HepG2 (cell line): ENCODE measurements at regions not wholly inside any gene's neighbourhood (a gene's known extent, or its start where the extent isn't known, plus 50 kb on each side); places are given as distances from the start of the nearest gene placed in this dataset.

Source experiments
- ATAC-seq: fragments of 200-7000 bp; cut with Tn5 transposase; 3 replicates; pipeline ENCODE4 v1.9.1; 2020; ENCODE audit warnings: mild to moderate bottlenecking, moderate library complexity
- BruUV-seq: library from RNA; stranded (reverse); fragments of 400-500 nt; replicated peaks from 2 replicates; lab custom pipeline; 2021; lab: Mats Ljungman, UMichigan
- CTCF ChIA-PET: fragments of 300-600 bp; formaldehyde crosslinking; extraction: SDS; loops from one replicate; lab custom pipeline; 2021; ENCODE audit warnings: low total read pairs, inconsistent platforms, low intra/inter-chr PET ratio; lab: Yijun Ruan, JAX
- POLR2A ChIA-PET: fragments of 350-600 bp; sonication (Branson Sonifier 250); formaldehyde crosslinking; loops from one replicate; lab custom pipeline; 2020; ENCODE audit warnings: antibody characterized with exemption, inconsistent platforms; lab: Yijun Ruan, JAX
- DNase-seq: peaks from one replicate; pipeline ENCODE4 v3.0.0-alpha.2; 2015; ENCODE audit warnings: low spot score
- FAIRE-seq: peaks from 3 replicates; lab custom pipeline; 2011; peaks lifted over from hg19 to GRCh38; lab: Jason Lieb, UNC
- H2AFZ ChIP-seq: one replicate; pipeline ENCODE4 v1.6.1; 2011; ENCODE audit warnings: low read length, inconsistent platforms
- H3K27ac ChIP-seq: fragments of 300-600 bp; 3 replicates; pipeline ENCODE4 v1.8.0; 2011; ENCODE audit warnings: mixed run types, mild to moderate bottlenecking, mixed read lengths, low read length, inconsistent platforms; ENCODE audit not compliant: insufficient read depth; ENCODE audit errors: extremely low read length
- H3K27me3 ChIP-seq, 2 experiments: fragments of 200-600 bp in 1 of 2; 2 replicates in 1 of 2; 3 replicates in 1 of 2; pipeline versions ENCODE4 v1.6.0 to v1.8.0; 2011; ENCODE audit warnings: low read length in 2 of 2, mild to moderate bottlenecking in 2 of 2, moderate library complexity in 2 of 2, inconsistent platforms in 1 of 2; ENCODE audit not compliant: insufficient read depth in 2 of 2, control insufficient read depth in 1 of 2
- H3K36me3 ChIP-seq, 2 experiments: fragments of 200-600 bp in 1 of 2; replicated peaks in 1 of 2; 2 replicates in 1 of 2; 3 replicates in 1 of 2; pipeline versions ENCODE4 v1.5.1 to v1.8.0; 2011; ENCODE audit warnings: low read length in 2 of 2, inconsistent platforms in 1 of 2; ENCODE audit not compliant: insufficient read depth in 2 of 2, control insufficient read depth in 1 of 2
- H3K4me1 ChIP-seq: 2 replicates; pipeline ENCODE4 v1.5.1; 2012; ENCODE audit warnings: low read length, inconsistent platforms; ENCODE audit not compliant: insufficient read depth
- H3K4me2 ChIP-seq: 2 replicates; pipeline ENCODE4 v1.6.0; 2011; ENCODE audit warnings: low read depth, low read length, inconsistent platforms
- H3K4me3 ChIP-seq, 3 experiments: fragments of 200-600 bp in 1 of 3; sonication (generic), shearing (Covaris generic) in 1 of 3; replicated peaks in 1 of 3; 2 replicates each; pipeline ENCODE4 v1.5.1; 2011 to 2016; ENCODE audit warnings: low read length in 3 of 3, inconsistent platforms in 2 of 3, low read depth in 2 of 3, mild to moderate bottlenecking in 2 of 3, control low read depth in 1 of 3, mixed read lengths in 1 of 3; ENCODE audit not compliant: insufficient read depth in 1 of 3
- H3K79me2 ChIP-seq: one replicate; pipeline ENCODE4 v1.6.1; 2011; ENCODE audit warnings: low read length, inconsistent platforms; ENCODE audit not compliant: insufficient read depth
- H3K9ac ChIP-seq: 2 replicates; pipeline ENCODE4 v1.6.0; 2011; ENCODE audit warnings: mild to moderate bottlenecking, low read depth, low read length, inconsistent platforms; ENCODE audit not compliant: insufficient read depth
- H3K9me3 ChIP-seq: 2 replicates; pipeline ENCODE4 v1.5.1; 2012; ENCODE audit warnings: mild to moderate bottlenecking, low read length
- H4K20me1 ChIP-seq: 2 replicates; pipeline ENCODE4 v1.6.0; 2011; ENCODE audit warnings: inconsistent platforms, mild to moderate bottlenecking, low read length, moderate library complexity; ENCODE audit not compliant: insufficient read depth
- CCAR2 ChIP-seq: fragments of 200-400 bp; formaldehyde crosslinking; optimal IDR thresholded peaks from 2 replicates; pipeline ENCODE3; 2018; ENCODE audit warnings: low read depth, mild to moderate bottlenecking, low read length, moderate library complexity
- GLI4 ChIP-seq: sonication (generic); formaldehyde crosslinking; IDR thresholded peaks from 2 replicates; pipeline ENCODE4 v1.5.1; 2020; ENCODE audit warnings: missing genetic modification reagents, mild to moderate bottlenecking, moderate library complexity, borderline replicate concordance
- IRX3 ChIP-seq: sonication (generic); formaldehyde crosslinking; IDR thresholded peaks from 2 replicates; pipeline ENCODE4 v1.8.1; 2023; ENCODE audit warnings: mild to moderate bottlenecking, low read depth, missing genetic modification reagents, borderline replicate concordance
- NFE2L2 ChIP-seq: fragments of 150-350 bp; IDR thresholded peaks from 2 replicates; pipeline ENCODE4 v1.6.1; 2014; ENCODE audit warnings: low read length
- NR3C1 ChIP-seq: sonication (generic); formaldehyde crosslinking; IDR thresholded peaks from 2 replicates; pipeline ENCODE4 v1.4.0; 2020; ENCODE audit warnings: missing genetic modification reagents
- PRDM15 ChIP-seq: sonication (generic); formaldehyde crosslinking; IDR thresholded peaks from 2 replicates; pipeline ENCODE4 v1.4.0; 2020; ENCODE audit warnings: missing genetic modification reagents
- PRPF4 ChIP-seq: fragments of 200-400 bp; formaldehyde crosslinking; IDR thresholded peaks from 2 replicates; pipeline ENCODE4 v1.6.1; 2016; ENCODE audit warnings: low read length, low read depth; ENCODE audit not compliant: poor library complexity, severe bottlenecking
- SP4 ChIP-seq: sonication (generic); formaldehyde crosslinking; IDR thresholded peaks from 2 replicates; pipeline ENCODE4 v1.8.1; 2023; ENCODE audit warnings: mild to moderate bottlenecking, missing genetic modification reagents
- SUZ12 ChIP-seq: fragments of 150-350 bp; IDR thresholded peaks from 2 replicates; pipeline ENCODE4 v1.6.1; 2014; ENCODE audit warnings: low read depth, low read length
- TBL1XR1 ChIP-seq: fragments of 150-350 bp; IDR thresholded peaks from 2 replicates; pipeline ENCODE4 v1.6.1; 2014; ENCODE audit warnings: borderline replicate concordance, low read length; ENCODE audit not compliant: partially characterized antibody
- TBX2 ChIP-seq: sonication (generic); formaldehyde crosslinking; IDR thresholded peaks from 2 replicates; pipeline ENCODE4 v1.5.0; 2020; ENCODE audit warnings: missing genetic modification reagents, mild to moderate bottlenecking, borderline replicate concordance
- TCF7 ChIP-seq: sonication (generic); IDR thresholded peaks from 2 replicates; pipeline ENCODE4 v1.6.1; 2016; ENCODE audit warnings: antibody characterized with exemption, low read depth
- ZKSCAN1 ChIP-seq: fragments of 150-350 bp; IDR thresholded peaks from 2 replicates; pipeline ENCODE4 v1.6.1; 2014; ENCODE audit warnings: low read length
- ZNF136 ChIP-seq: sonication (generic); formaldehyde crosslinking; IDR thresholded peaks from 2 replicates; pipeline ENCODE4 v1.8.1; 2022; ENCODE audit warnings: low read depth, mild to moderate bottlenecking, moderate library complexity, missing genetic modification reagents
- ZSCAN22 ChIP-seq: sonication (generic); formaldehyde crosslinking; IDR thresholded peaks from 2 replicates; pipeline ENCODE4 v1.4.0; 2020; ENCODE audit warnings: mild to moderate bottlenecking, missing genetic modification reagents
- ZSCAN31 ChIP-seq: sonication (generic); formaldehyde crosslinking; IDR thresholded peaks from 2 replicates; pipeline ENCODE4 v1.5.0; 2020; ENCODE audit warnings: low read depth, mild to moderate bottlenecking, missing genetic modification reagents
- WGBS: methylation state at CpG from one replicate; pipeline ENCODE4 v1.1.6; 2017; ENCODE audit warnings: low lambda C conversion rate; 5-methylcytosine and 5-hydroxymethylcytosine counted together
- in situ Hi-C: cut with HindIII; loops from 2 replicates; pipeline ENCODE4 v1.10.0; 2017; ENCODE audit warnings: low pct_unique_long_range_greater_than_20kb; ENCODE audit not compliant: extremely low pct_ligation_motif_present
- intact Hi-C: fragments of 100-400 bp; cut with micrococcal nuclease; formaldehyde crosslinking; loops from one replicate; pipeline ENCODE4 v1.10.0; 2022; ENCODE audit not compliant: unreplicated experiment

- H3K79me2 ChIP-seq = no peaks in the 10 kb centered on the region
- BruUV-seq = no TSS peak
- FAIRE-seq = no peak
- H3K27ac ChIP-seq = no peak overlapping the region
- ChIA-PET CTCF (no interaction called here), POLR2A (no interaction called here)
- no peak overlapping the region for H3K4me3 ChIP-seq
- H3K36me3 ChIP-seq = no peaks in the 10 kb centered on the region
- 0% methylated on average over 1 of the region's 1 CpG for WGBS
- no peaks in the 10 kb centered on the region for H3K4me1 ChIP-seq
- intact Hi-C loops = no loop called here
- H4K20me1 ChIP-seq = no peaks in the 10 kb centered on the region
- TF ChIP-seq ZNF136 (CRISPR knock-in tag) (no peak), NFE2L2 (no peak), PRDM15 (CRISPR knock-in tag) (no peak), NR3C1 (CRISPR knock-in tag) (no peak), TCF7 (no peak), SP4 (CRISPR knock-in tag) (no peak), CCAR2 (no peak), SUZ12 (no peak), IRX3 (CRISPR knock-in tag) (no peak), ZSCAN31 (CRISPR knock-in tag) (no peak), PRPF4 (no peak), ZSCAN22 (CRISPR knock-in tag) (no peak), TBX2 (CRISPR knock-in tag) (no peak), GLI4 (no peak), TBL1XR1 (no peak), ZKSCAN1 (no peak)
- TF ChIP-seq, all 625 proteins: peak for 0
- in situ Hi-C loops = no loop called here
- Histone ChIP-seq H2AFZ (no peak overlapping the region), H3K9ac (no peak overlapping the region), H3K4me2 (no peak overlapping the region), H3K9me3 (no peaks in the 10 kb centered on the region), H3K27me3 (no peaks in the 10 kb centered on the region)
- no peak for ATAC-seq
- no peak for DNase-seq
Observed at GRCh38 chr4:72809208-72809607, 240.2 kb upstream of the ADAMTS3 start.
